ENCODE measurements at regions not wholly inside any gene's neighbourhood (a gene's known extent, or its start where the extent isn't known, plus 50 kb on each side); places are given as distances from the start of the nearest gene placed in this dataset.

DNA sequence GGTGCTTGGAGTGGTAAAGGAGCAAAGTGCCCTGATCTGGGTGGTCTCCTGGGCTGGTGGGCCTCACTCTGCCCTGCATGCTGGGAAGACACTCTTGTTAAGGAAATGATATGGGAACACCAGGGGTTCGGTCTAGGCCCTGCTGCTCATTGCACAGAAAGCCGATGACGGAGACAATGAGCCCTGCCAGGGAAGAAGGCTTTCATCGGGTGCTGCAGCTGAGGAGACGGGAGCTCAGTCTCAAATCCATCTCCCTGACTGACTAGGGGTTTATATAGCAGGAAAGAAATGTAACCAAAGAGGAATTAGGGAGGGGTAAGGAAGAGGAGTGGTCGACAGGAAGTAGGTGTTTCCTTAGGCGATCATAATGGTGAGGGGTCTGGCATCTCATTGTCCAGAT lies 253.4 kb downstream of the TEX29 start:
- DNase-seq (ENCODE audit: low spot score), result no peak
- intact Hi-C loops (cut with micrococcal nuclease; ENCODE audit: unreplicated experiment), result no loop called here
- TF ChIP-seq, protein P1, sequence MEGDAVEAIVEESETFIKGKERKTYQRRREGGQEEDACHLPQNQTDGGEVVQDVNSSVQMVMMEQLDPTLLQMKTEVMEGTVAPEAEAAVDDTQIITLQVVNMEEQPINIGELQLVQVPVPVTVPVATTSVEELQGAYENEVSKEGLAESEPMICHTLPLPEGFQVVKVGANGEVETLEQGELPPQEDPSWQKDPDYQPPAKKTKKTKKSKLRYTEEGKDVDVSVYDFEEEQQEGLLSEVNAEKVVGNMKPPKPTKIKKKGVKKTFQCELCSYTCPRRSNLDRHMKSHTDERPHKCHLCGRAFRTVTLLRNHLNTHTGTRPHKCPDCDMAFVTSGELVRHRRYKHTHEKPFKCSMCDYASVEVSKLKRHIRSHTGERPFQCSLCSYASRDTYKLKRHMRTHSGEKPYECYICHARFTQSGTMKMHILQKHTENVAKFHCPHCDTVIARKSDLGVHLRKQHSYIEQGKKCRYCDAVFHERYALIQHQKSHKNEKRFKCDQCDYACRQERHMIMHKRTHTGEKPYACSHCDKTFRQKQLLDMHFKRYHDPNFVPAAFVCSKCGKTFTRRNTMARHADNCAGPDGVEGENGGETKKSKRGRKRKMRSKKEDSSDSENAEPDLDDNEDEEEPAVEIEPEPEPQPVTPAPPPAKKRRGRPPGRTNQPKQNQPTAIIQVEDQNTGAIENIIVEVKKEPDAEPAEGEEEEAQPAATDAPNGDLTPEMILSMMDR (conservative IDR thresholded peaks at IDR 0.05; ENCODE audit: low read depth, low read length), result no peak
- TF ChIP-seq EZH2 (IDR thresholded peaks at IDR 0.05; ENCODE audit: borderline replicate concordance, low read depth, low read length, poor library complexity, severe bottlenecking), result no peak
- Histone ChIP-seq H3K4me1 (ENCODE audit: insufficient read depth, low read length, poor library complexity, severe bottlenecking) (no peaks in the 10 kb centered on the region), H3K36me3 (ENCODE audit: insufficient read depth, low read length, poor library complexity, severe bottlenecking) (no peaks in the 10 kb centered on the region), H3K27me3 (replicated peaks; ENCODE audit: insufficient read depth, low read depth, low read length, poor library complexity) (peaks cover 9% of the 10 kb centered on the region), H3K4me3 (ENCODE audit: low read depth, low read length, poor library complexity, severe bottlenecking) (no peak overlapping the region), H3K9me3 (ENCODE audit: low read depth, low read length, poor library complexity, severe bottlenecking) (peaks cover 17% of the 10 kb centered on the region), H3K27ac (ENCODE audit: low read depth, low read length, poor library complexity, severe bottlenecking) (no peak overlapping the region)
- ChIA-PET CTCF (no interaction called here), POLR2A (ENCODE audit: low non-redundant PET) (no interaction called here)
- BruUV-seq (replicated peaks), result no TSS peak

DNA sequence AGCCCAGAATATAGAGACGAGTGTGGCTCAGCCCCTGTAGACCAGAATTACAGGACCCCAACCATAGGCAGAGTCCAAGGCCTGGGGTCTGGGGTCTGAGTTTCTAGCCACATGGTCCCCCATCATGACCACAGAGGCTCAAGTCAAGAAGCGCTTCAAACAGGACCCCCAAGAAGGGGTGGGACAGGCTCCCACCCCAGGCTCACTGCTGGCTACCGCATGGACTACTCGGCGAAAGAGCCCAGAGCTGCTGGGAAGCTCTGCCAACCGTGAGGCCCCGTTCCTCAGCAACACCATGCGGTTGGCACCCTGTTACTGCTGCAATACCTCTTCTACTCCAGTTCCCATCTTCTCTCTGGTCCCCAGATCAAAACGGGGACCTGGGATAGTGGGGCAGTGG lies 254.8 kb downstream of the TEX29 start:
- intact Hi-C loops (cut with micrococcal nuclease; ENCODE audit: unreplicated experiment), result no loop called here
- peaks cover 10% of the 10 kb centered on the region for H3K27me3 ChIP-seq (replicated peaks; ENCODE audit: insufficient read depth, low read depth, low read length, poor library complexity)
- no peaks in the 10 kb centered on the region for H3K4me1 ChIP-seq (ENCODE audit: insufficient read depth, low read length, poor library complexity, severe bottlenecking)
- H3K4me3 ChIP-seq (ENCODE audit: low read depth, low read length, poor library complexity, severe bottlenecking), result no peak overlapping the region
- peaks cover 17% of the 10 kb centered on the region for H3K9me3 ChIP-seq (ENCODE audit: low read depth, low read length, poor library complexity, severe bottlenecking)
- DNase-seq (ENCODE audit: low spot score), result no peak
- ChIA-PET POLR2A (ENCODE audit: low non-redundant PET) (no interaction called here), CTCF (no interaction called here)
- H3K27ac ChIP-seq (ENCODE audit: low read depth, low read length, poor library complexity, severe bottlenecking), result no peak overlapping the region
- TF ChIP-seq, protein P1 (conservative IDR thresholded peaks at IDR 0.05; ENCODE audit: low read depth, low read length), result no peak
- no peaks in the 10 kb centered on the region for H3K36me3 ChIP-seq (ENCODE audit: insufficient read depth, low read length, poor library complexity, severe bottlenecking)
- no TSS peak for BruUV-seq (replicated peaks)

DNA sequence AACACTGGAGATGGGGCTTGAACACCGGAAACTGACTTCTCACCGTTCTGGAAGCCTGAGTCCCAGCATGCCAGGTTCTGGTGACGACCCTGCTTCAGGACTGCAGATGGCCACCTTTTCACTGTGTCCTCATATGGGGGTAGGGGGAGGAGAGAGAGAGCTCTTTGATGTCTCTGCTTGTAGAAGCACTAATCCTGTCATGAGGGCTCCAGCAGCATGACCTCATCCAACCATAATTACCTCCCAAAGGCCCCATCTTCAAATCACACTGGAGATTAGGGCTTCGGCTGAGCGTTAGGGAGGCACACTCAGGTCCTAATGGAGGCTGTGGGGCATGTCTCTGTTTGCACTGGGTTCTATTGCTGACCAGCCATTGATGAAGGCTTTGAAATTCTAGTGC lies 255.3 kb downstream of the TEX29 start:
- POLR2A ChIA-PET (ENCODE audit: low non-redundant PET), result no interaction called here
- no peak for DNase-seq (ENCODE audit: low spot score)
- intact Hi-C loops (cut with micrococcal nuclease; ENCODE audit: unreplicated experiment), result no loop called here
- Histone ChIP-seq H3K27ac (ENCODE audit: low read depth, low read length, poor library complexity, severe bottlenecking) (no peak overlapping the region), H3K4me3 (ENCODE audit: low read depth, low read length, poor library complexity, severe bottlenecking) (no peak overlapping the region), H3K4me1 (ENCODE audit: insufficient read depth, low read length, poor library complexity, severe bottlenecking) (no peaks in the 10 kb centered on the region), H3K27me3 (replicated peaks; ENCODE audit: insufficient read depth, low read depth, low read length, poor library complexity) (peaks cover 10% of the 10 kb centered on the region), H3K9me3 (ENCODE audit: low read depth, low read length, poor library complexity, severe bottlenecking) (peaks cover 17% of the 10 kb centered on the region), H3K36me3 (ENCODE audit: insufficient read depth, low read length, poor library complexity, severe bottlenecking) (no peaks in the 10 kb centered on the region)
- CTCF ChIA-PET, result no interaction called here
- TF ChIP-seq EZH2 (IDR thresholded peaks at IDR 0.05; ENCODE audit: borderline replicate concordance, low read depth, low read length, poor library complexity, severe bottlenecking), result no peak
- TF ChIP-seq, protein P1 (conservative IDR thresholded peaks at IDR 0.05; ENCODE audit: low read depth, low read length), result no peak
- no TSS peak for BruUV-seq (replicated peaks)
